Gastrocnemius medialis (tissue), 4 donors: ENCODE measurements at regions not wholly inside any gene's neighbourhood (a gene's known extent, or its start where the extent isn't known, plus 50 kb on each side); places are given as distances from the start of the nearest gene placed in this dataset.

ENCODE experiments used
- ATAC-seq, 2 donors: fragments of 150-250 bp; one replicate each; pipeline ENCODE4 v1.9.1; 2016
- DNase-seq, 2 donors: peaks; one replicate each; pipeline ENCODE4 v3.0.0-alpha.2; 2019
- H3K27ac ChIP-seq, 4 donors: fragments of 200-600 bp; sonication (generic); 1 replicate in 1 of 4; 2 replicates in 3 of 4; pipeline ENCODE4 v1.5.1; 2016 to 2018; ENCODE audit warnings: mild to moderate bottlenecking in 2 of 4, moderate library complexity in 1 of 4
- H3K27me3 ChIP-seq, 3 donors: fragments of 200-600 bp; sonication (generic) in 2 of 3; 1 replicate in 1 of 3; 2 replicates in 2 of 3; pipeline versions ENCODE4 v1.5.1 to v1.6.0; 2016 to 2019; ENCODE audit warnings: mild to moderate bottlenecking in 1 of 3, moderate library complexity in 1 of 3
- H3K36me3 ChIP-seq, 2 donors: fragments of 200-600 bp; sonication (generic) in 1 of 2; one replicate each; pipeline ENCODE4 v1.5.1; 2017 to 2018
- H3K4me1 ChIP-seq, 2 donors: fragments of 200-600 bp; sonication (generic) in 1 of 2; one replicate each; pipeline ENCODE4 v1.5.1; 2016 to 2017; ENCODE audit warnings: mild to moderate bottlenecking in 2 of 2
- H3K4me3 ChIP-seq, 4 donors: fragments of 200-600 bp; sonication (generic) in 3 of 4; 1 replicate in 1 of 4; 2 replicates in 3 of 4; pipeline ENCODE4 v1.5.1; 2016 to 2019; ENCODE audit warnings: mild to moderate bottlenecking in 2 of 4
- H3K9me3 ChIP-seq, 3 donors: fragments of 200-600 bp; sonication (generic) in 2 of 3; 1 replicate in 1 of 3; 2 replicates in 2 of 3; pipeline ENCODE4 v1.5.1; 2016 to 2019
- POLR2A ChIP-seq, 2 donors: fragments of 450-650 bp; IDR thresholded peaks; one replicate each; pipeline ENCODE4 v1.6.1; 2017; ENCODE audit warnings: antibody characterized with exemption in 2 of 2, mild to moderate bottlenecking in 2 of 2, moderate library complexity in 2 of 2
- in situ Hi-C, 4 donors: fragments of 200-750 bp; cut with MboI; loops; one replicate each; pipeline versions ENCODE4 v1.15.0 to v1.8.0; 2017; ENCODE audit warnings: low sequenced_read_pairs in 4 of 4
- intact Hi-C: fragments of 100-400 bp; cut with DNase I; formaldehyde crosslinking; loops from one replicate; pipeline ENCODE4 v1.15.1; 2023; ENCODE audit warnings: low total_unique reads
- TF ChIP-seq, protein P1 (sequence below), 5 experiments: fragments of 450-650 bp in 3 of 5; fragments of 200-600 bp in 2 of 5; sonication (generic) in 2 of 5; IDR thresholded peaks in 4 of 5; conservative IDR thresholded peaks in 1 of 5; 1 replicate in 4 of 5; 2 replicates in 1 of 5; pipeline ENCODE4 v1.5.1; 2016 to 2019; ENCODE audit warnings: antibody characterized with exemption in 5 of 5, mild to moderate bottlenecking in 3 of 5, moderate library complexity in 3 of 5

DNA sequence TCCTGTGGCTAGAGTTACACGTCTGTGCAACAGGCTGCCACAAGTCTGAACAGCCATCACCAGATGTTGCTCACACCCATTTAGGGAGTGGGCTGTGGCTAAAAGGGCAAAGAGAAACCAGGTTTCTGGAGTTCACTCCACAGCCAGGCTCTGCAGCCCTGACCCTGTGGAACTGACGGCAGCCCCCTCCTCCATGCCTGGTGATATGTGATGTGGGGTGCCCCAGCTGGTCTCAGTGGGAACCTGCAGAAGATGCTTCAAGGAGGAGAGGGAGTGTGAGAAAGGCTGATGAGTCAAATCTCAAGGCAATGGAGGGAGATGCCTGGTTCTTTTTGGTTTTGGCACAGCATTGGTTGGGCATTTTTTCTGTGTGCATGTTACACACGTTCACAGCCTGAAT, 130.6 kb downstream of the TPRA1 start:
- no peak for TF ChIP-seq POLR2A (IDR thresholded peaks at IDR 0.05)
- TF ChIP-seq, protein P1, sequence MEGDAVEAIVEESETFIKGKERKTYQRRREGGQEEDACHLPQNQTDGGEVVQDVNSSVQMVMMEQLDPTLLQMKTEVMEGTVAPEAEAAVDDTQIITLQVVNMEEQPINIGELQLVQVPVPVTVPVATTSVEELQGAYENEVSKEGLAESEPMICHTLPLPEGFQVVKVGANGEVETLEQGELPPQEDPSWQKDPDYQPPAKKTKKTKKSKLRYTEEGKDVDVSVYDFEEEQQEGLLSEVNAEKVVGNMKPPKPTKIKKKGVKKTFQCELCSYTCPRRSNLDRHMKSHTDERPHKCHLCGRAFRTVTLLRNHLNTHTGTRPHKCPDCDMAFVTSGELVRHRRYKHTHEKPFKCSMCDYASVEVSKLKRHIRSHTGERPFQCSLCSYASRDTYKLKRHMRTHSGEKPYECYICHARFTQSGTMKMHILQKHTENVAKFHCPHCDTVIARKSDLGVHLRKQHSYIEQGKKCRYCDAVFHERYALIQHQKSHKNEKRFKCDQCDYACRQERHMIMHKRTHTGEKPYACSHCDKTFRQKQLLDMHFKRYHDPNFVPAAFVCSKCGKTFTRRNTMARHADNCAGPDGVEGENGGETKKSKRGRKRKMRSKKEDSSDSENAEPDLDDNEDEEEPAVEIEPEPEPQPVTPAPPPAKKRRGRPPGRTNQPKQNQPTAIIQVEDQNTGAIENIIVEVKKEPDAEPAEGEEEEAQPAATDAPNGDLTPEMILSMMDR (IDR thresholded peaks at IDR 0.05 in 4 of 5, conservative IDR thresholded peaks at IDR 0.05 in 1 of 5) = no peak
- intact Hi-C loops = loop anchor here (10.0 kb wide), 2 partner anchors 475 to 935 kb away; partner anchors contain the start of genes CHST13 and PLXNA1
- peaks cover 30 to 35% (median 33%) of the 10 kb centered on the region in 3 donors for H3K27me3 ChIP-seq
- H3K27ac ChIP-seq = no peak overlapping the region
- ATAC-seq (no peak), DNase-seq (no peak)
- H3K36me3 ChIP-seq = no peaks in the 10 kb centered on the region
- no peaks in the 10 kb centered on the region for H3K9me3 ChIP-seq
- H3K4me1 ChIP-seq = peaks cover 4 to 6% of the 10 kb centered on the region in 2 donors
- no peak overlapping the region for H3K4me3 ChIP-seq
- in situ Hi-C loops = loop anchor here in 3 of 4 donors (10.0 to 25.0 kb wide), 3 partner anchors 698 to 775 kb away; no protein-coding TSS in a partner anchor

DNA sequence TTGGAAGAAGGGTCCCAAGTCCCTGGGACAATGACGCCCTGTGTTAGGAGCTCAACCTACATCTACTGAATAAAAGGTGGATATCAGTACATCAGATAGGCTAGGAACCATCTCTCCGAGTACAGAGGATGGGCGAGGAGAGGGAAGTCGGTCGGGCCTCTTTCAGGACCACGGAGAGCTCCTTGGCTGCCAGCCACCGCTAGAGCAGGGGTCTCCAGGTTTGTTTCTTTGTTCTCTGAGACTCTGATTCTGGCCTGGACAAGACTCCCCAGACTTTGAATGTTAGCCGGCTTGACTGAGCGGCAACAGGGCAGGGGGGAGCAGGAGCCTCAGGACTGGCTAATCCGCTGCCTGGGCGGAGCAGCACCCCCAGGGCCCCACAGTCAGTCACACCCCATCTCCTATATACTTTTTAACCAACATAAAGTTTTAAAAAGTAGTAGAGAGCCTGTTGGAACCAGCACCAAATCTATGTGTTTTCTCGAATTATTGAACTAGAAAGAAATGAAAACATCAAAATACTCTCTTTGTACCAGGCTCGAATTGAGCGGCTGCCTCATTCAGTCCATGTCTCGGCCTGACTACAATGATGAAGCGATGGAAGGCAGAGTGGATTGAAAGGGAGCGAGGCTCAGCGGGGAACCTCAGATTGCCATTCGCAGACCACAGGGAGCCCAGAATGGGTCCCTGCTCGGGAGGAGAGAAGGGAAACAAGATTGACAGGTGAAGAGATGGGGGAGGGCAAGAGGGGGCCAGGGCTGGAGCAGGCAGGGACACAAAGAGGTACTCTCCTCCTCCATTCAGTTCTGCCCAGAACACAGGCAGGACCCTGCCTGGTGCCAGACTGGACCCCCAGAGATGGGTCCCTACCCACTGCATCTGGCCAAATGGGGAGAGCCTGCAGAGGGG, 131.6 kb downstream of the TPRA1 start:
- H3K4me3 ChIP-seq = no peak overlapping the region
- no peaks in the 10 kb centered on the region for H3K36me3 ChIP-seq
- DNase-seq (no peak), ATAC-seq (no peak)
- H3K27me3 ChIP-seq = peaks cover 32 to 42% (median 40%) of the 10 kb centered on the region in 3 donors
- H3K27ac ChIP-seq = no peak overlapping the region
- TF ChIP-seq, protein P1 (IDR thresholded peaks at IDR 0.05 in 4 of 5, conservative IDR thresholded peaks at IDR 0.05 in 1 of 5) = no peak
- no peak for TF ChIP-seq POLR2A (IDR thresholded peaks at IDR 0.05)
- intact Hi-C loops = loop anchor here (1.0 to 10.0 kb wide), 3 partner anchors 474 to 934 kb away; partner anchors contain the start of genes CHST13 and PLXNA1
- in situ Hi-C loops = loop anchor here in 3 of 4 donors (10.0 to 25.0 kb wide), 3 partner anchors 697 to 774 kb away; no protein-coding TSS in a partner anchor
- H3K9me3 ChIP-seq = no peaks in the 10 kb centered on the region
- peaks cover 4 to 6% of the 10 kb centered on the region in 2 donors for H3K4me1 ChIP-seq

DNA sequence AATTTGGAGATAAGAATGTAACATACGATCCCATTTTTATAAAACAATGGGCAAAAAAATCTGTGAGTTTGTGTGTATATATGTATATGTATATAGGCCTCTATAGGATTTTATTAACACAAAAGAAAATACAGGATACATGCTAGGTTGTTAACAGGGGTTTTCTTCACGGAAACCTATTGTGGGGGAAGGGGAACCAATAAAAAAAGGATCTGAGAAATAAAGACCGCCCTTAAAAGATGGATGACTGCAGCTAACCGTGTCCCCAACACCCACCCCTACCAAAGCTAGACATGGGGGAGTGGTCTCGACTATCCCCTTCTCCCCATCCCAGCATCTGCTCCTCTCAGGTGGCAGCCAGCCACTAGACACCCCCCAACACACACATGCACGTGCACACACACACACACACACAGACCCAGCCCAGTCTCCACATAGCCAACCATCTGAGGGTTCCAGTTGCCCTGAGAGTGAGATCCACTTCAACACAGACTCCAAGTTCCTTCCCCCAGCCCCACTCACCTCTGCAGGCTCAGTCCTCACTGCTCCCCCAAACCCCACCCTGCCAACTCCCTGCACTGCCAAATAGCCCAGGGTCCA, 132.9 kb downstream of the TPRA1 start:
- no peak overlapping the region for H3K4me3 ChIP-seq
- H3K27ac ChIP-seq = no peak overlapping the region
- no peak for DNase-seq
- no peak for ATAC-seq
- no peaks in the 10 kb centered on the region for H3K36me3 ChIP-seq
- H3K27me3 ChIP-seq = peaks cover 32 to 42% (median 40%) of the 10 kb centered on the region in 3 donors
- in situ Hi-C loops = loop anchor here in 3 of 4 donors (10.0 to 25.0 kb wide), 3 partner anchors 695 to 773 kb away; no protein-coding TSS in a partner anchor
- H3K9me3 ChIP-seq = no peaks in the 10 kb centered on the region
- peaks cover 4 to 6% of the 10 kb centered on the region in 2 donors for H3K4me1 ChIP-seq
- intact Hi-C loops = loop anchor here (1.0 to 10.0 kb wide), 3 partner anchors 473 to 933 kb away; partner anchors contain the start of genes CHST13 and PLXNA1
- TF ChIP-seq, protein P1 (IDR thresholded peaks at IDR 0.05 in 4 of 5, conservative IDR thresholded peaks at IDR 0.05 in 1 of 5) = no peak
- no peak for TF ChIP-seq POLR2A (IDR thresholded peaks at IDR 0.05)

DNA sequence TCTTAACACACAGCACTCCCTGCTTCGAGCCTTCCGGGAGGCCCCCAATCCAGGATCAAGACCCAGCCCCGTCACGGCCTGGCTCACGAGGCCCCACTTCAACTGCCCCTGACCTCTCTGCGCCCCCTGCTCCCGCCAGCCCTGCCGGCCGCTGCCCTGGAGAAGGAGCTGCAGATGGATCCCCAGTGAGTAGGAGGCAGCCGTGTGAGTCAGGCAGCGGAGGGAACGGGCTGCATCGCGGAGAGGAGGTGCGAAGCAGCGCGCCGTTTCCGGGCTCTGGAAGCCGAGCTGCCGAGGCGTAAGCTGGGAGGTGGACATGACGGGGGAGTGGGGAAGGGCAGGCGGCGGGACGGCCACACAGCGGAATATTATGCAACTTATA, 133.4 kb downstream of the TPRA1 start:
- no peak for ATAC-seq
- Histone ChIP-seq H3K36me3 (no peaks in the 10 kb centered on the region), H3K27me3 (peaks cover 32 to 44% (median 42%) of the 10 kb centered on the region in 3 donors), H3K4me3 (no peak overlapping the region), H3K27ac (no peak overlapping the region), H3K9me3 (no peaks in the 10 kb centered on the region), H3K4me1 (peaks cover 4 to 6% of the 10 kb centered on the region in 2 donors)
- DNase-seq = no peak
- TF ChIP-seq, protein P1 (IDR thresholded peaks at IDR 0.05 in 4 of 5, conservative IDR thresholded peaks at IDR 0.05 in 1 of 5) = no peak
- no peak for TF ChIP-seq POLR2A (IDR thresholded peaks at IDR 0.05)
- intact Hi-C loops (loop anchor here (10.0 kb wide), 2 partner anchors 472 to 932 kb away; partner anchors contain the start of genes CHST13 and PLXNA1), in situ Hi-C loops (loop anchor here in 3 of 4 donors (10.0 to 25.0 kb wide), 3 partner anchors 695 to 772 kb away; no protein-coding TSS in a partner anchor)
